NB4 (cell line): ENCODE measurements at regions not wholly inside any gene's neighbourhood (a gene's known extent, or its start where the extent isn't known, plus 50 kb on each side); places are given as distances from the start of the nearest gene placed in this dataset.

Experiments
- POLR2A ChIP-seq: IDR thresholded peaks from 2 replicates; pipeline ENCODE4 v1.6.1; 2011; ENCODE audit warnings: mild to moderate bottlenecking; ENCODE audit not compliant: insufficient read length; ENCODE audit errors: extremely low read depth
- TF ChIP-seq, protein P1 (sequence below): IDR thresholded peaks from one replicate; pipeline ENCODE4 v1.5.1; 2012; ENCODE audit warnings: low read depth, low read length

GRCh38 chr18:56431551-56431950 lies 206.8 kb downstream of the TXNL1 start:
- TF ChIP-seq, protein P1, sequence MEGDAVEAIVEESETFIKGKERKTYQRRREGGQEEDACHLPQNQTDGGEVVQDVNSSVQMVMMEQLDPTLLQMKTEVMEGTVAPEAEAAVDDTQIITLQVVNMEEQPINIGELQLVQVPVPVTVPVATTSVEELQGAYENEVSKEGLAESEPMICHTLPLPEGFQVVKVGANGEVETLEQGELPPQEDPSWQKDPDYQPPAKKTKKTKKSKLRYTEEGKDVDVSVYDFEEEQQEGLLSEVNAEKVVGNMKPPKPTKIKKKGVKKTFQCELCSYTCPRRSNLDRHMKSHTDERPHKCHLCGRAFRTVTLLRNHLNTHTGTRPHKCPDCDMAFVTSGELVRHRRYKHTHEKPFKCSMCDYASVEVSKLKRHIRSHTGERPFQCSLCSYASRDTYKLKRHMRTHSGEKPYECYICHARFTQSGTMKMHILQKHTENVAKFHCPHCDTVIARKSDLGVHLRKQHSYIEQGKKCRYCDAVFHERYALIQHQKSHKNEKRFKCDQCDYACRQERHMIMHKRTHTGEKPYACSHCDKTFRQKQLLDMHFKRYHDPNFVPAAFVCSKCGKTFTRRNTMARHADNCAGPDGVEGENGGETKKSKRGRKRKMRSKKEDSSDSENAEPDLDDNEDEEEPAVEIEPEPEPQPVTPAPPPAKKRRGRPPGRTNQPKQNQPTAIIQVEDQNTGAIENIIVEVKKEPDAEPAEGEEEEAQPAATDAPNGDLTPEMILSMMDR: no peak
- no peak for TF ChIP-seq POLR2A
